ENCODE measurements at regions not wholly inside any gene's neighbourhood (a gene's known extent, or its start where the extent isn't known, plus 50 kb on each side); places are given as distances from the start of the nearest gene placed in this dataset.

DNA sequence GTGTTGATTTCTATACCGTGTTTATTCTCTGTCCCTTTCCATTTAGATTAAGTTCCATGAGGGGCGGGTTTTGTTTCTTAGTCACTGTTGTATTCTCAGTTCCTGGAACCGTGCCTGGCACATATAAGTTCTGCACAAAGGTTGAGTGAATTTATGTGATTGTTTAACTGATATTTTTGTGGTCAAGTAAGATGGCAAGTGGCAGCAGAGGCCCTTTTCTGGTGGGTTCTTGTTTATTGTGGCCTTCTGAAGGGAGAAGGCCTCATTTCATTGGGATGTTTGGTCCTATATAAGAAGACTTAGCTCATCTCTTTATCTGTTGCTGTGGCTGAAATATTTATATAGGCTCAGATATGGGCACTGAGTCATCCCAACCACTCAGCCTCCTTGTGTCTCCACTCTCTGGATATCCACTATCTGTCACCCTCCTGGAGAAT, 262.5 kb downstream of the PSAT1 start:
- no peak for TF ChIP-seq NFE2L2 (conservative IDR thresholded peaks at IDR 0.05; ENCODE audit: low read length)
- no peak for TF ChIP-seq PHF8 (IDR thresholded peaks at IDR 0.05; ENCODE audit: borderline replicate concordance, low read depth)
- TF ChIP-seq PBX3 (IDR thresholded peaks at IDR 0.05): no peak
- TF ChIP-seq HOXB5 (CRISPR knock-in tag; IDR thresholded peaks at IDR 0.05): no peak
- no peak for TF ChIP-seq EHMT2 (IDR thresholded peaks at IDR 0.05; ENCODE audit: low read depth)
- no peaks in the 10 kb centered on the region for H3K9me3 ChIP-seq
- DNase-seq (ENCODE audit: low read depth in 1 of 2, low spot score in 1 of 2) (peak in 1 of 2 experiments; percentile 5), FAIRE-seq (no peak), ATAC-seq (peak in 1 of 2 experiments; percentile 66; a peak in 2 of 6 replicates)
- WGBS (ENCODE audit: missing lambda C conversion rate): 21% methylated on average over 3 of the region's 3 CpGs
- H3K4me2 ChIP-seq: 0 out of 3 replicates have a peak overlapping the region, but pooled peaks have one; percentile 14
- H3K4me1 ChIP-seq: peaks cover 8% of the 10 kb centered on the region
- ChIA-PET CTCF (no interaction called here), POLR2A (no interaction called here)
- no peak overlapping the region for H3K27ac ChIP-seq
- no peak overlapping the region for H3K4me3 ChIP-seq

- POLR2A ChIA-PET: no interaction called here
- 90% methylated on average over 1 of the region's 1 CpG for WGBS (ENCODE audit: missing lambda C conversion rate)
- Histone ChIP-seq H3K4me2 (no peak overlapping the region), H3K4me1 (peaks cover 8% of the 10 kb centered on the region), H3K9me3 (no peaks in the 10 kb centered on the region), H3K27ac (no peak overlapping the region), H3K4me3 (no peak overlapping the region)
- CTCF ChIA-PET: no interaction called here
- FAIRE-seq (no peak), ATAC-seq (no peak), DNase-seq (ENCODE audit: low read depth in 1 of 2, low spot score in 1 of 2) (no peak)
- TF ChIP-seq, protein P1, sequence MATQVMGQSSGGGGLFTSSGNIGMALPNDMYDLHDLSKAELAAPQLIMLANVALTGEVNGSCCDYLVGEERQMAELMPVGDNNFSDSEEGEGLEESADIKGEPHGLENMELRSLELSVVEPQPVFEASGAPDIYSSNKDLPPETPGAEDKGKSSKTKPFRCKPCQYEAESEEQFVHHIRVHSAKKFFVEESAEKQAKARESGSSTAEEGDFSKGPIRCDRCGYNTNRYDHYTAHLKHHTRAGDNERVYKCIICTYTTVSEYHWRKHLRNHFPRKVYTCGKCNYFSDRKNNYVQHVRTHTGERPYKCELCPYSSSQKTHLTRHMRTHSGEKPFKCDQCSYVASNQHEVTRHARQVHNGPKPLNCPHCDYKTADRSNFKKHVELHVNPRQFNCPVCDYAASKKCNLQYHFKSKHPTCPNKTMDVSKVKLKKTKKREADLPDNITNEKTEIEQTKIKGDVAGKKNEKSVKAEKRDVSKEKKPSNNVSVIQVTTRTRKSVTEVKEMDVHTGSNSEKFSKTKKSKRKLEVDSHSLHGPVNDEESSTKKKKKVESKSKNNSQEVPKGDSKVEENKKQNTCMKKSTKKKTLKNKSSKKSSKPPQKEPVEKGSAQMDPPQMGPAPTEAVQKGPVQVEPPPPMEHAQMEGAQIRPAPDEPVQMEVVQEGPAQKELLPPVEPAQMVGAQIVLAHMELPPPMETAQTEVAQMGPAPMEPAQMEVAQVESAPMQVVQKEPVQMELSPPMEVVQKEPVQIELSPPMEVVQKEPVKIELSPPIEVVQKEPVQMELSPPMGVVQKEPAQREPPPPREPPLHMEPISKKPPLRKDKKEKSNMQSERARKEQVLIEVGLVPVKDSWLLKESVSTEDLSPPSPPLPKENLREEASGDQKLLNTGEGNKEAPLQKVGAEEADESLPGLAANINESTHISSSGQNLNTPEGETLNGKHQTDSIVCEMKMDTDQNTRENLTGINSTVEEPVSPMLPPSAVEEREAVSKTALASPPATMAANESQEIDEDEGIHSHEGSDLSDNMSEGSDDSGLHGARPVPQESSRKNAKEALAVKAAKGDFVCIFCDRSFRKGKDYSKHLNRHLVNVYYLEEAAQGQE (IDR thresholded peaks at IDR 0.05): no peak
These were observed 265.1 kb downstream of the PSAT1 start for GRCh38 chr9:78562021-78562420.

- no peak overlapping the region for H3K4me2 ChIP-seq
- H3K4me1 ChIP-seq: peaks cover 8% of the 10 kb centered on the region
- TF ChIP-seq GATA3 (IDR thresholded peaks at IDR 0.05; ENCODE audit: borderline replicate concordance) (no peak), ZC3H11A (IDR thresholded peaks at IDR 0.05) (no peak), SMC3 (IDR thresholded peaks at IDR 0.05) (no peak), CBX8 (IDR thresholded peaks at IDR 0.05) (no peak), BHLHE40 (IDR thresholded peaks at IDR 0.05; ENCODE audit: low read depth, low read length) (no peak), RFX5 (IDR thresholded peaks at IDR 0.05) (no peak), CBX2 (IDR thresholded peaks at IDR 0.05; ENCODE audit: borderline replicate concordance, low read depth) (no peak)
- H3K27ac ChIP-seq: no peak overlapping the region
- H3K9me3 ChIP-seq: no peaks in the 10 kb centered on the region
- POLR2A ChIA-PET: no interaction called here
- no peak for FAIRE-seq
- DNase-seq (ENCODE audit: low read depth in 1 of 2, low spot score in 1 of 2): peak in 1 of 2 experiments; percentile 13
- 73% methylated on average over 5 of the region's 5 CpGs for WGBS (ENCODE audit: missing lambda C conversion rate)
- no peak for ATAC-seq
- no peak overlapping the region for H3K4me3 ChIP-seq
- CTCF ChIA-PET: interaction anchor here (0.7 to 1.5 kb wide), 3 partner anchors 8 to 39 kb away, joined by 3 to 4 read pairs (median 3); no protein-coding TSS in a partner anchor
These were observed 266.3 kb downstream of the PSAT1 start for GRCh38 chr9:78563269-78563668.

DNA sequence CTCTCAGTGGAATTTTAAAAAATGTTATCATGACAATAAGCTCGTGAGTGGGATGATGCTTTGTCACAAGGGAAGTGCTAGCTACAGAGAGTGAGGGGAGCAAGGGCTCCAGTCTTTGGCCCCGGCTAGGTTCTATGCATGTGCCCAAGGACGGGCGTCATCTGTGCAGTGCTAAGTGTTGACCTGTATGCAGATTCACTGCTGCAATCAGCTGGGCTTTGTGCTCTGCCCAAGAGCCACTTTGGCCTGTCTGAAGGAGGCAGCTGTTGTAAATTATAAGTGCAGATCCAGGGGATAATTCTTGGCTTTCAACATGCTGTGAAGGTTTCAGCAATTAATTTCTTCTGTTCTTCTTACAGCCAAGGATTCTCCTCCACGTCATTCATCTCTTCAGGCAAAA, 268.6 kb downstream of the PSAT1 start:
- H3K9me3 ChIP-seq: no peaks in the 10 kb centered on the region
- no peak for ATAC-seq
- TF ChIP-seq PBX3 (IDR thresholded peaks at IDR 0.05) (no peak), EHF (CRISPR knock-in tag; IDR thresholded peaks at IDR 0.05) (no peak), RFX5 (IDR thresholded peaks at IDR 0.05) (no peak), ESRRA (IDR thresholded peaks at IDR 0.05; ENCODE audit: borderline replicate concordance, low read length) (no peak)
- H3K27ac ChIP-seq: no peak overlapping the region
- H3K4me1 ChIP-seq: no peaks in the 10 kb centered on the region
- CTCF ChIA-PET: no interaction called here
- no peak overlapping the region for H3K4me3 ChIP-seq
- POLR2A ChIA-PET: no interaction called here
- H3K4me2 ChIP-seq: no peak overlapping the region
- no peak for DNase-seq (ENCODE audit: low read depth in 1 of 2, low spot score in 1 of 2)
- FAIRE-seq: no peak
- 72% methylated on average over 5 of the region's 5 CpGs for WGBS (ENCODE audit: missing lambda C conversion rate)
